GM12875 (cell line): ENCODE measurements at regions not wholly inside any gene's neighbourhood (a gene's known extent, or its start where the extent isn't known, plus 50 kb on each side); places are given as distances from the start of the nearest gene placed in this dataset.

Source experiments
- H3K4me3 ChIP-seq: one replicate; pipeline ENCODE4 v1.5.1; 2011; ENCODE audit warnings: low read depth, low read length, control low read depth
- CTCF ChIP-seq: IDR thresholded peaks from 2 replicates; pipeline ENCODE4 v1.5.1; 2011; ENCODE audit warnings: low read depth, mild to moderate bottlenecking, control low read depth, inconsistent platforms, low read length, moderate library complexity, borderline replicate concordance; ENCODE audit not compliant: insufficient read depth

GRCh38 chr18:56521263-56521662, 117.1 kb downstream of the TXNL1 start:
- TF ChIP-seq CTCF, result no peak
- no peak overlapping the region for H3K4me3 ChIP-seq

- no peak for TF ChIP-seq CTCF
- no peak overlapping the region for H3K4me3 ChIP-seq
Observed at GRCh38 chr18:56517761-56518160, 120.6 kb downstream of the TXNL1 start.

GRCh38 chr18:56517196-56517595, 121.2 kb downstream of the TXNL1 start:
- no peak for TF ChIP-seq CTCF
- no peak overlapping the region for H3K4me3 ChIP-seq

- no peak overlapping the region for H3K4me3 ChIP-seq
Observed at GRCh38 chr18:56516789-56517188, 121.6 kb downstream of the TXNL1 start.

GRCh38 chr18:56515522-56515921, 122.9 kb downstream of the TXNL1 start:
- H3K4me3 ChIP-seq, result no peak overlapping the region
- no peak for TF ChIP-seq CTCF

More at GRCh38 chr18:56516789-56517188, 121.6 kb downstream of the TXNL1 start:
- TF ChIP-seq CTCF, result no peak

- H3K4me3 ChIP-seq, result no peak overlapping the region
- no peak for TF ChIP-seq CTCF
Observed at GRCh38 chr18:56511996-56512395, 126.4 kb downstream of the TXNL1 start.

GRCh38 chr18:56510108-56510507, 128.3 kb downstream of the TXNL1 start:
- no peak for TF ChIP-seq CTCF
- H3K4me3 ChIP-seq, result no peak overlapping the region
